A673 (cell line): ENCODE measurements at regions not wholly inside any gene's neighbourhood (a gene's known extent, or its start where the extent isn't known, plus 50 kb on each side); places are given as distances from the start of the nearest gene placed in this dataset.

Experiments used
- BruUV-seq: library from RNA; stranded (reverse); fragments of 400-500 nt; replicated peaks from 2 replicates; lab custom pipeline; 2021; lab: Mats Ljungman, UMichigan
- CTCF ChIA-PET: fragments of 300-600 bp; sonication (Branson Sonifier 250); formaldehyde crosslinking; loops from one replicate; lab custom pipeline; 2022; ENCODE audit warnings: antibody characterized with exemption; lab: Charles Lee
- POLR2A ChIA-PET: fragments of 300-600 bp; sonication (Branson Sonifier 250); formaldehyde crosslinking; loops from one replicate; lab custom pipeline; 2022; ENCODE audit warnings: antibody characterized with exemption; ENCODE audit not compliant: low non-redundant PET; lab: Charles Lee
- DNase-seq: peaks from one replicate; pipeline ENCODE4 v3.0.0-alpha.2; 2015; ENCODE audit warnings: low spot score
- H3K27ac ChIP-seq: fragments of 200-600 bp; sonication (generic); 2 replicates; pipeline ENCODE4 v1.5.1; 2016; ENCODE audit warnings: mixed run types, low read depth, mild to moderate bottlenecking, mixed read lengths, antibody characterized with exemption, low read length; ENCODE audit not compliant: poor library complexity, severe bottlenecking
- H3K27me3 ChIP-seq: fragments of 200-600 bp; sonication (generic); replicated peaks from 2 replicates; pipeline ENCODE4 v1.6.1; 2017; ENCODE audit warnings: mixed run types, low read depth, mild to moderate bottlenecking, mixed read lengths, antibody characterized with exemption, low read length; ENCODE audit not compliant: insufficient read depth, poor library complexity
- H3K36me3 ChIP-seq: fragments of 200-600 bp; sonication (generic); 2 replicates; pipeline ENCODE4 v1.6.1; 2016; ENCODE audit warnings: mixed run types, mild to moderate bottlenecking, mixed read lengths, antibody characterized with exemption, low read length; ENCODE audit not compliant: insufficient read depth, poor library complexity, severe bottlenecking
- H3K4me1 ChIP-seq: fragments of 200-600 bp; sonication (generic); 2 replicates; pipeline ENCODE4 v1.6.1; 2017; ENCODE audit warnings: mixed run types, mild to moderate bottlenecking, mixed read lengths, antibody characterized with exemption, low read length; ENCODE audit not compliant: insufficient read depth, poor library complexity, severe bottlenecking
- H3K4me3 ChIP-seq: fragments of 200-600 bp; sonication (generic); 2 replicates; pipeline ENCODE4 v1.5.1; 2016; ENCODE audit warnings: low read depth, mixed run types, mild to moderate bottlenecking, mixed read lengths, low read length; ENCODE audit not compliant: poor library complexity, severe bottlenecking
- H3K9me3 ChIP-seq: fragments of 200-600 bp; sonication (generic); 2 replicates; pipeline ENCODE4 v1.6.1; 2016; ENCODE audit warnings: mixed run types, low read depth, mild to moderate bottlenecking, mixed read lengths, antibody characterized with exemption, low read length; ENCODE audit not compliant: poor library complexity, severe bottlenecking
- CTCF ChIP-seq: fragments of 300-800, 200-600 bp; sonication (generic); conservative IDR thresholded peaks from 2 replicates; pipeline ENCODE4 v1.5.1; 2017; ENCODE audit warnings: low read depth, mild to moderate bottlenecking, antibody characterized with exemption, low read length, moderate library complexity, mixed read lengths
- EZH2 ChIP-seq: fragments of 200-600 bp; sonication (generic); IDR thresholded peaks from 2 replicates; pipeline ENCODE4 v1.6.1; 2017; ENCODE audit warnings: borderline replicate concordance, low read depth, mild to moderate bottlenecking, mixed read lengths, antibody characterized with exemption, low read length; ENCODE audit not compliant: poor library complexity, severe bottlenecking
- intact Hi-C: fragments of 100-400 bp; cut with micrococcal nuclease; formaldehyde crosslinking; loops from one replicate; pipeline ENCODE4 v1.10.0; 2022; ENCODE audit not compliant: unreplicated experiment

- DNase-seq: no peak
Observed at GRCh38 chr17:77879226-77879895, 79.1 kb upstream of the TNRC6C start.

DNA sequence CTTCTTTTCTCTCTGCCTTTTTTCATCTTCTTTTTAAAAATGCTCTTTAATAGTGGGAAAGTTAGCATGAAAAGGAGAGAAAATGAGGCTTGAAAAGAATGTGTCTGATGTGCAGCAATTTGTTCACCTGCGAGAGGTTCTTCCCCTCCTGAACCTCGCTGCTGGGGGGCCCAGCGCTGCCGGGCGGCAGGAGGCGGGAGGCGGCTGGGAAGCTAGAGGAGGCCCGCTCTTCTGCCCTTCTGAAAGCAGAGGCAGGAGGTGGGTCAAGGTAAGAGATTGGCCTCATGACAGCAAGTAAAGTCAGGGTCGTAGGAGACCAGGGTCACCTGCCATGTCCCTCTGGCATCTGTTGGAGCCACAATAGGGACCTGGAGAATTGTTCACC, 78.6 kb upstream of the TNRC6C start:
- intact Hi-C loops: no loop called here
- POLR2A ChIA-PET: no interaction called here

More at GRCh38 chr17:77879226-77879895, 79.1 kb upstream of the TNRC6C start:
- POLR2A ChIA-PET: no interaction called here
- Histone ChIP-seq H3K4me1 (peaks cover 21% of the 10 kb centered on the region), H3K36me3 (no peaks in the 10 kb centered on the region), H3K27ac (no peak overlapping the region), H3K27me3 (no peaks in the 10 kb centered on the region), H3K9me3 (no peaks in the 10 kb centered on the region), H3K4me3 (no peak overlapping the region)
- CTCF ChIA-PET: no interaction called here
- no peak for TF ChIP-seq EZH2
- no peak for TF ChIP-seq CTCF
- intact Hi-C loops: no loop called here
- no TSS peak for BruUV-seq

GRCh38 chr17:77880711-77881450, 77.6 kb upstream of the TNRC6C start:
- intact Hi-C loops: no loop called here
- no TSS peak for BruUV-seq
- Histone ChIP-seq H3K27me3 (no peaks in the 10 kb centered on the region), H3K27ac (no peak overlapping the region), H3K9me3 (no peaks in the 10 kb centered on the region), H3K36me3 (no peaks in the 10 kb centered on the region), H3K4me3 (no peak overlapping the region), H3K4me1 (peaks cover 23% of the 10 kb centered on the region)
- DNase-seq: no peak
- ChIA-PET POLR2A (no interaction called here), CTCF (no interaction called here)
- TF ChIP-seq CTCF (no peak), EZH2 (no peak)

More for the DNA sequence above, 78.6 kb upstream of the TNRC6C start:
- H3K27me3 ChIP-seq: no peaks in the 10 kb centered on the region
- H3K27ac ChIP-seq: no peak overlapping the region
- peaks cover 21% of the 10 kb centered on the region for H3K4me1 ChIP-seq
- CTCF ChIA-PET: no interaction called here
- H3K36me3 ChIP-seq: no peaks in the 10 kb centered on the region
- BruUV-seq: no TSS peak
- H3K4me3 ChIP-seq: no peak overlapping the region
- TF ChIP-seq EZH2 (no peak), CTCF (no peak)
- no peaks in the 10 kb centered on the region for H3K9me3 ChIP-seq
- no peak for DNase-seq
